ENCODE measurements at regions not wholly inside any gene's neighbourhood (a gene's known extent, or its start where the extent isn't known, plus 50 kb on each side); places are given as distances from the start of the nearest gene placed in this dataset.

GRCh38 chr15:55016225-55016624 lies 180.5 kb downstream of the RSL24D1 start:
- H3K9me3 ChIP-seq: no peaks in the 10 kb centered on the region
- DNase-seq: no peak
- H3K27me3 ChIP-seq: no peaks in the 10 kb centered on the region
- in situ Hi-C loops (cut with MboI; ENCODE audit: low pct_ligation_motif_present in 1 of 4, low pct_unique_long_range_greater_than_20kb in 1 of 4, low sequenced_read_pairs in 3 of 4): no loop called here
- H3K27ac ChIP-seq: no peak overlapping the region
- H3K4me1 ChIP-seq: no peaks in the 10 kb centered on the region
- intact Hi-C loops (cut with DNase I; ENCODE audit: low total_unique reads): no loop called here
- 68 to 72% methylated on average over 5 to 7 of the region's 7 CpGs for WGBS, 2 donors (ENCODE audit: low coverage in 1 of 2)
- no peak overlapping the region for H3K4me3 ChIP-seq
- H3K36me3 ChIP-seq: no peaks in the 10 kb centered on the region
- no peak for TF ChIP-seq POLR2A (IDR thresholded peaks at IDR 0.05)
- TF ChIP-seq POLR2AphosphoS5 (IDR thresholded peaks at IDR 0.05): no peak
- TF ChIP-seq EP300 (IDR thresholded peaks at IDR 0.05; ENCODE audit: low read depth): no peak
- no peak for TF ChIP-seq CTCF (IDR thresholded peaks at IDR 0.05)

GRCh38 chr15:55015093-55015445 lies 181.7 kb downstream of the RSL24D1 start:
- WGBS, 2 donors (ENCODE audit: low coverage in 1 of 2): 57 to 61% methylated on average over 3 of the region's 3 CpGs
- no peaks in the 10 kb centered on the region for H3K9me3 ChIP-seq
- no peak overlapping the region for H3K4me3 ChIP-seq
- no peaks in the 10 kb centered on the region for H3K27me3 ChIP-seq
- H3K36me3 ChIP-seq: no peaks in the 10 kb centered on the region
- H3K4me1 ChIP-seq: no peaks in the 10 kb centered on the region
- no peak for DNase-seq
- in situ Hi-C loops (cut with MboI; ENCODE audit: low pct_ligation_motif_present in 1 of 4, low pct_unique_long_range_greater_than_20kb in 1 of 4, low sequenced_read_pairs in 3 of 4): no loop called here
- TF ChIP-seq EP300 (IDR thresholded peaks at IDR 0.05; ENCODE audit: low read depth): no peak
- no peak for TF ChIP-seq CTCF (IDR thresholded peaks at IDR 0.05)
- TF ChIP-seq POLR2A (IDR thresholded peaks at IDR 0.05): no peak
- TF ChIP-seq POLR2AphosphoS5 (IDR thresholded peaks at IDR 0.05): no peak
- no peak overlapping the region for H3K27ac ChIP-seq
- intact Hi-C loops (cut with DNase I; ENCODE audit: low total_unique reads): no loop called here

- H3K9me3 ChIP-seq: no peaks in the 10 kb centered on the region
- H3K4me1 ChIP-seq: no peaks in the 10 kb centered on the region
- no peak for DNase-seq
- H3K36me3 ChIP-seq: no peaks in the 10 kb centered on the region
- WGBS, 2 donors (ENCODE audit: low coverage in 1 of 2): 36 to 67% methylated on average over 1 of the region's 1 CpG
- H3K27me3 ChIP-seq: no peaks in the 10 kb centered on the region
- H3K27ac ChIP-seq: no peak overlapping the region
- no peak overlapping the region for H3K4me3 ChIP-seq
- intact Hi-C loops (cut with DNase I; ENCODE audit: low total_unique reads) (no loop called here), in situ Hi-C loops (cut with MboI; ENCODE audit: low pct_ligation_motif_present in 1 of 4, low pct_unique_long_range_greater_than_20kb in 1 of 4, low sequenced_read_pairs in 3 of 4) (no loop called here)
- no peak for TF ChIP-seq EP300 (IDR thresholded peaks at IDR 0.05; ENCODE audit: low read depth)
- no peak for TF ChIP-seq CTCF (IDR thresholded peaks at IDR 0.05)
- no peak for TF ChIP-seq POLR2AphosphoS5 (IDR thresholded peaks at IDR 0.05)
- no peak for TF ChIP-seq POLR2A (IDR thresholded peaks at IDR 0.05)
Measured at GRCh38 chr15:55014391-55015092, 182.2 kb downstream of the RSL24D1 start.

- Histone ChIP-seq H3K9me3 (no peaks in the 10 kb centered on the region), H3K27me3 (no peaks in the 10 kb centered on the region), H3K27ac (no peak overlapping the region), H3K36me3 (no peaks in the 10 kb centered on the region), H3K4me3 (no peak overlapping the region), H3K4me1 (no peaks in the 10 kb centered on the region)
- in situ Hi-C loops (cut with MboI; ENCODE audit: low pct_ligation_motif_present in 1 of 4, low pct_unique_long_range_greater_than_20kb in 1 of 4, low sequenced_read_pairs in 3 of 4) (no loop called here), intact Hi-C loops (cut with DNase I; ENCODE audit: low total_unique reads) (no loop called here)
- DNase-seq: no peak
- TF ChIP-seq EP300 (IDR thresholded peaks at IDR 0.05; ENCODE audit: low read depth) (no peak), POLR2AphosphoS5 (IDR thresholded peaks at IDR 0.05) (no peak), POLR2A (IDR thresholded peaks at IDR 0.05) (no peak), CTCF (IDR thresholded peaks at IDR 0.05) (no peak)
- 48 to 58% methylated on average over 2 to 4 of the region's 4 CpGs for WGBS, 2 donors (ENCODE audit: low coverage in 1 of 2)
Measured at GRCh38 chr15:55008421-55008820, 188.3 kb downstream of the RSL24D1 start.
